Fibroblast of villous mesenchyme (primary cell): ENCODE measurements at regions not wholly inside any gene's neighbourhood (a gene's known extent, or its start where the extent isn't known, plus 50 kb on each side); places are given as distances from the start of the nearest gene placed in this dataset.

ENCODE experiments used
- DNase-seq: peaks from one replicate; pipeline ENCODE4 v3.0.0-alpha.2; 2010; ENCODE audit warnings: low read depth
- H3K4me3 ChIP-seq: 2 replicates; pipeline ENCODE4 v1.5.1; 2011; ENCODE audit warnings: low read depth, mild to moderate bottlenecking, low read length
- TF ChIP-seq, protein P1 (sequence below): IDR thresholded peaks from 2 replicates; pipeline ENCODE4 v1.5.1; 2012; ENCODE audit warnings: low read depth, mild to moderate bottlenecking, low read length; ENCODE audit not compliant: insufficient read depth

DNA sequence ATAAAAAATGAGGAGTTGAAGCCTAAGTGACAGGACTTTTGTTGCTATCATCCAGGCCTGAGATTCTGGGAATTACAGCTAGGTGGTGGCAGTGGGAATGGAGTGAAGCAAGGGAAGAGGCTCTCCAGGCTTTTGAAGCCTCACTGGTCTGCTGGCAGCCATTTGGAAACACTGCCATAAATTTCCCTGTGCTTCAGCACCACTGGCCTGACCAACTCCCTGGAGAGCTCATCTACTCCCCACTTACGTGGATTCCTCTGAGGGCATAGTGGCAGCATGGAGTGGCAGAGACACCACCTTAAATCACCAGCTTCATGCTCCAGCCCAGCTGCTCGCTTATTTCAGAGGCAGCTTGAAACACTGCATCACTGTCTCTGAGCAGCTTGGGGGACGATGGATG lies 518.2 kb downstream of the TLR4 start:
- TF ChIP-seq, protein P1, sequence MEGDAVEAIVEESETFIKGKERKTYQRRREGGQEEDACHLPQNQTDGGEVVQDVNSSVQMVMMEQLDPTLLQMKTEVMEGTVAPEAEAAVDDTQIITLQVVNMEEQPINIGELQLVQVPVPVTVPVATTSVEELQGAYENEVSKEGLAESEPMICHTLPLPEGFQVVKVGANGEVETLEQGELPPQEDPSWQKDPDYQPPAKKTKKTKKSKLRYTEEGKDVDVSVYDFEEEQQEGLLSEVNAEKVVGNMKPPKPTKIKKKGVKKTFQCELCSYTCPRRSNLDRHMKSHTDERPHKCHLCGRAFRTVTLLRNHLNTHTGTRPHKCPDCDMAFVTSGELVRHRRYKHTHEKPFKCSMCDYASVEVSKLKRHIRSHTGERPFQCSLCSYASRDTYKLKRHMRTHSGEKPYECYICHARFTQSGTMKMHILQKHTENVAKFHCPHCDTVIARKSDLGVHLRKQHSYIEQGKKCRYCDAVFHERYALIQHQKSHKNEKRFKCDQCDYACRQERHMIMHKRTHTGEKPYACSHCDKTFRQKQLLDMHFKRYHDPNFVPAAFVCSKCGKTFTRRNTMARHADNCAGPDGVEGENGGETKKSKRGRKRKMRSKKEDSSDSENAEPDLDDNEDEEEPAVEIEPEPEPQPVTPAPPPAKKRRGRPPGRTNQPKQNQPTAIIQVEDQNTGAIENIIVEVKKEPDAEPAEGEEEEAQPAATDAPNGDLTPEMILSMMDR: no peak
- DNase-seq: no peak
- H3K4me3 ChIP-seq: no peak overlapping the region

DNA sequence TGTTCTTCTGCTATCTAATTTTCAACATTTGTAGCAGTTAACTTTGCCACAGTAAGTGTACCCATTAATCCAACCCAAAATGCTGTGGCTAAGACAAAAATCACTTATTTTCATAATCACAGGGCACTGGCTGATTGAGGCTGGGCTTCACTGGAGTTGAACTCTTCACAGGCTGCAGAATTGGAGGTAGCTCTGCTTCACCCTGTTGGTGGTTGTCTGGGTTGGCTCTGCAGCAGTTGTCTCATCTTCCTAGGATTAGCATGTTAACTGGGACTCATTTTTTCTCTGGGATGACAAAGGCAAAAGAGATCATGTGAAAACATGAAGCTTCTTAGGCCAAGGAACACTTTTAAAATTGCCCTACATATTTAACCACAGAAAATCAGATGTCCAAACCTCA lies 518.9 kb downstream of the TLR4 start:
- H3K4me3 ChIP-seq: no peak overlapping the region
- TF ChIP-seq, protein P1: no peak

DNA sequence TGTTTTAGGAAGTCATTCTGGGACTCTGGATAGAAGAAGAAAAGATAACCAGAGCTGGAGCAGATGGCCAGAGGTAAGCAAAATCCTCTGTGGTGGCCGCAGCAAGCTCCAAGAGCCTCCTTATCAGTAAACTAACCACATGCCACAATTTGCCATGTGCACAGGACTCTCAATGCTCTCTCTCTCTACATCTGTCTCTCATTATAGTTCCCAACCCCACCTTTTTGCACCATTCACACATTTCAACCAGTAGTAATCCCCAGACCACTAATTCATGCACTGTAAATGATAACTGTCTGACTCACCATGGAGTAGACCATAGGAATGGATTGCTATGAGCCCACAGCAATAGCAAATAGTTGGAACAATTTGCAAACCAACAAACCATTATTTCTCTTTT lies 526.1 kb downstream of the TLR4 start:
- DNase-seq: no peak
- TF ChIP-seq, protein P1: no peak
- no peak overlapping the region for H3K4me3 ChIP-seq

More for the DNA sequence above, 518.9 kb downstream of the TLR4 start:
- DNase-seq: no peak

DNA sequence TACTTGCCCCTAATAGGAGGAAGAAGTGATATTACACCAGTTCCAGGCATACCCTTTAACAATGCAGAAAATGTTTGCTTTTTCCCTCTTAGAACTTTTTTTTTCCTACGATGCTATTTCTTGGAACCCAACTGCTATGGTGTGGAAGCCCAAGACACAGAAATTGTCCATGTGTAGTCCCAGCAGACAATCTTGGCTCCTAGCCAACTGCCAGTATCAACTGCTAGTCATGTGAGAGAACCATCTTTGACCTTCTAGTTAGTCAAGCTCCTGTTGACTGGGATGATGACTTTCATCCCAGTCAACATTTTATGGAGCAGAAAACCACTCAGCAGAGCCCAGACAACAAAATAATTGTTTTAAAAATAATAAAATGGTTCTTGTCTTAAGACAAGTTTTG lies 532.4 kb downstream of the TLR4 start:
- no peak for DNase-seq
- no peak overlapping the region for H3K4me3 ChIP-seq
- TF ChIP-seq, protein P1: no peak

DNA sequence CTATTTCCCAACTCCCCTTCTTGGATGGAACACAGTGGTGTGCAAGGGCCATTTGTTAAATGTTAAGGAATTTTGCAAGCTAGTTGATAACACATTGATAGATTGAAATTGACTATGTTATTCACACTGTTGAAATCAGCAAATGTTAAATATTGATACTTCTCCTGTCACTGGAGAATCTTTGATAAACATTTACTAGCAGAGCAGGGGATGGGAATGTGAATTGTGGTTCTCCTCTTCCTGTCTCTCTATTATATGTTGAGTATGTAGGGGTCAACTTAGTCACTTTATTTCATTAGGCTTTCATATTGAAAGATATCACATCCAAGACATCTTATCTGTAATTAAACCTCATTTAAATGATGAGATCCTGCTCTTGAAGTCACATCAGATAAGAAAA lies 533.9 kb downstream of the TLR4 start:
- no peak overlapping the region for H3K4me3 ChIP-seq
- DNase-seq: no peak
- TF ChIP-seq, protein P1: no peak

DNA sequence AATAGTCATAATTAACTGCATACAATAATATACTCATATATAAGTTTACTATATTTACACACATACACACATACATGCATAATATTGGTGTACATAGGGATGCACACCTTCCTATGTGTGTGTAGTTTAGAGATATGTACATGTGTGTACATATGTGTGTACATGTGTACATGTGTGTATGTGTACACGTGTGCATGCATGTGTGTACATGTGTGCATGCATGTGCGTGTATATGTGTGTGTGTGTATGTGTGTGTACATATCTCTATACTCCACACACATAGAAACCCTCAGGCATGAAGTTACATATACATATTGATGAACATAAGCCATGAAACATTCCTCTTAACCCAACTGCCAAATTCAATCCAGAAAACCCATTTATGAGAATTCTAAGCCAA lies 547.8 kb downstream of the TLR4 start:
- DNase-seq: no peak
- no peak overlapping the region for H3K4me3 ChIP-seq
- TF ChIP-seq, protein P1: no peak

DNA sequence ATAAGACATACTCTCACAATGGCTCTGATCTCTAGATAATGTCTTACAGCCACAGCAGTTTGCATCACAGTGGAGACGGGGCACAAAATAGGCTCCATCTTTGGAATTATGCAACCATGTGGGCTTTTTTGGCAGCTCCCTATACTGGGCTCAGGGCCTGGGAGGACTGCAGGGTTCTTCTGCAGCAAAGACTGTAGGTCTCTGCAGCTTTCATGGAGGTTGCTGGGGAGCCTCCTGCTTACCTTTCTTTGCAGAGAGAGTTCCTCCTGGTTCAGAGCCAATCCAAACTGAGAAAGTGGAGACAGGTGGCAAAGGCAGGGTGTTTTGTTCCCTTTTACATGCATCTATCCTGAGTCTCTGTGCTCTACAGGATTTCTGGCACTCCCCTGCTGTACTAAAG lies 558.0 kb downstream of the TLR4 start:
- no peak overlapping the region for H3K4me3 ChIP-seq
- TF ChIP-seq, protein P1: no peak
- no peak for DNase-seq
